SK-N-SH treated with all-trans-retinoic acid at 6 μM for 48 hours (cell line): ENCODE measurements at regions not wholly inside any gene's neighbourhood (a gene's known extent, or its start where the extent isn't known, plus 50 kb on each side); places are given as distances from the start of the nearest gene placed in this dataset.
"Not testable (repeated sequence)": the region's sequence is repeated elsewhere in the genome, so short reads cannot be mapped to it uniquely, and the experiment has no call there.

Source experiments
- ATAC-seq: fragments of 200-7000 bp; cut with Tn5 transposase; 3 replicates; pipeline ENCODE4 v1.9.1; 2020; ENCODE audit warnings: mild to moderate bottlenecking, moderate library complexity
- ARNTL ChIP-seq: fragments of 450-650 bp; formaldehyde crosslinking; IDR thresholded peaks from 2 replicates; pipeline ENCODE4 v1.5.0; 2020; ENCODE audit warnings: low read depth, mild to moderate bottlenecking, moderate library complexity, borderline replicate concordance
- BACH2 ChIP-seq: fragments of 250-450 bp; sonication (Bioruptor Pico); IDR thresholded peaks from 2 replicates; pipeline ENCODE4 v1.9.0; 2021; ENCODE audit warnings: mild to moderate bottlenecking, borderline replicate concordance
- CSDC2 ChIP-seq: fragments of 250-450 bp; sonication (Bioruptor Pico); IDR thresholded peaks from 2 replicates; pipeline ENCODE4 v1.5.0; 2020; ENCODE audit warnings: mild to moderate bottlenecking, moderate library complexity
- CSRNP3 ChIP-seq: fragments of 250-450 bp; sonication (Bioruptor Pico); IDR thresholded peaks from 2 replicates; pipeline ENCODE4 v1.5.1; 2021; ENCODE audit warnings: mild to moderate bottlenecking, moderate library complexity
- ESRRG ChIP-seq: fragments of 250-450 bp; sonication (Bioruptor Pico); IDR thresholded peaks from 2 replicates; pipeline ENCODE4 v1.6.1; 2021; ENCODE audit warnings: mild to moderate bottlenecking
- GLIS3 ChIP-seq: fragments of 250-450 bp; sonication (Bioruptor Pico); IDR thresholded peaks from 2 replicates; pipeline ENCODE4 v1.5.0; 2020; ENCODE audit warnings: mild to moderate bottlenecking, moderate library complexity
- ISL1 ChIP-seq: fragments of 250-450 bp; sonication (Bioruptor Pico); IDR thresholded peaks from 2 replicates; pipeline ENCODE4 v2.1.2; 2022; ENCODE audit warnings: mild to moderate bottlenecking, moderate library complexity
- OSR1 ChIP-seq: fragments of 250-450 bp; sonication (Bioruptor Pico); IDR thresholded peaks from 2 replicates; pipeline ENCODE4 v1.8.0; 2022; ENCODE audit warnings: moderate library complexity, mild to moderate bottlenecking, inconsistent platforms
- PPARA ChIP-seq: fragments of 250-450 bp; sonication (Bioruptor Pico); IDR thresholded peaks from 2 replicates; pipeline ENCODE4 v1.5.0; 2020; ENCODE audit warnings: mild to moderate bottlenecking, borderline replicate concordance
- RARB ChIP-seq: fragments of 250-450 bp; sonication (Bioruptor Pico); IDR thresholded peaks from 2 replicates; pipeline ENCODE4 v1.8.0; 2021; ENCODE audit warnings: mild to moderate bottlenecking, moderate library complexity
- TSHZ2 ChIP-seq: fragments of 250-450 bp; sonication (Bioruptor Pico); IDR thresholded peaks from 2 replicates; pipeline ENCODE4 v1.5.0; 2020; ENCODE audit warnings: mild to moderate bottlenecking, moderate library complexity
- ZC3H10 ChIP-seq: fragments of 250-450 bp; sonication (Bioruptor Pico); IDR thresholded peaks from 2 replicates; pipeline ENCODE4 v1.5.1; 2021; ENCODE audit warnings: mild to moderate bottlenecking, moderate library complexity
- ZFP3 ChIP-seq: fragments of 250-450 bp; sonication (Bioruptor Pico); IDR thresholded peaks from 2 replicates; pipeline ENCODE4 v1.5.0; 2020; ENCODE audit warnings: mild to moderate bottlenecking, moderate library complexity
- ZFP30 ChIP-seq: fragments of 450-650 bp; formaldehyde crosslinking; IDR thresholded peaks from 2 replicates; pipeline ENCODE4 v1.5.0; 2022; ENCODE audit warnings: mild to moderate bottlenecking, moderate library complexity
- ZNF565 ChIP-seq: fragments of 450-650 bp; formaldehyde crosslinking; conservative IDR thresholded peaks from 2 replicates; pipeline ENCODE4 v1.5.0; 2020; ENCODE audit warnings: low read depth, mild to moderate bottlenecking, moderate library complexity
- ZNF70 ChIP-seq: fragments of 450-650 bp; formaldehyde crosslinking; IDR thresholded peaks from 2 replicates; pipeline ENCODE4 v1.5.0; 2020; ENCODE audit warnings: mild to moderate bottlenecking, moderate library complexity
- ZNF8 ChIP-seq: fragments of 450-650 bp; formaldehyde crosslinking; IDR thresholded peaks from 2 replicates; pipeline ENCODE4 v1.5.0; 2020; ENCODE audit warnings: mild to moderate bottlenecking, moderate library complexity
- TF ChIP-seq, protein P1 (sequence below): fragments of 250-450 bp; sonication (Bioruptor Pico); IDR thresholded peaks from 2 replicates; pipeline ENCODE4 v1.8.0; 2021; ENCODE audit warnings: low read depth, mild to moderate bottlenecking, moderate library complexity, borderline replicate concordance
- TF ChIP-seq, protein P2 (sequence below): fragments of 250-450 bp; sonication (Bioruptor Pico); IDR thresholded peaks from 2 replicates; pipeline ENCODE4 v1.5.1; 2020; ENCODE audit warnings: low read depth, mild to moderate bottlenecking, moderate library complexity

DNA sequence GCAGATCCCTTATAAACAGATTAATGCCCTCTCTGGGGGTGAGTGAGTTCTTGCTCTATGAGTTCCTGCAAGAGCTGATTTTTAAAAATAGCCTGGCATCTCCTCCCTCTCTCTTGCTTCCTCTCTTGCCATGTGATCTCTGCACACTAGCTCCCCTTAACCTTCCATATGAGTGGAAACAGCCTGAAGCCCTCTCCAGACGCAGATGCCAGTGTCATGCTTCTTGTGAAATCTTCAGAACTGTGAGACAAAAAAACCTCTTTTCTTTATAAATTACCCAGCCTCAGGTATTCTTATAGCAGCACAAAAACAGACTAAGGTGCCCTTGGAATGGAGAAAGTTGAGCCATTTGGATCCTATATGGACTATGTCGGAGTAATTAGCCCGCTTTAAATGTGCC, 559.7 kb upstream of the CYLC2 start:
- TF ChIP-seq ZC3H10 (CRISPR knock-in tag) (no peak), PPARA (CRISPR knock-in tag) (no peak), ZFP30 (CRISPR knock-in tag) (no peak), ZNF8 (CRISPR knock-in tag) (no peak), ZNF565 (CRISPR knock-in tag) (no peak), ISL1 (CRISPR knock-in tag) (no peak), OSR1 (CRISPR knock-in tag) (no peak)
- ATAC-seq, result no peak

DNA sequence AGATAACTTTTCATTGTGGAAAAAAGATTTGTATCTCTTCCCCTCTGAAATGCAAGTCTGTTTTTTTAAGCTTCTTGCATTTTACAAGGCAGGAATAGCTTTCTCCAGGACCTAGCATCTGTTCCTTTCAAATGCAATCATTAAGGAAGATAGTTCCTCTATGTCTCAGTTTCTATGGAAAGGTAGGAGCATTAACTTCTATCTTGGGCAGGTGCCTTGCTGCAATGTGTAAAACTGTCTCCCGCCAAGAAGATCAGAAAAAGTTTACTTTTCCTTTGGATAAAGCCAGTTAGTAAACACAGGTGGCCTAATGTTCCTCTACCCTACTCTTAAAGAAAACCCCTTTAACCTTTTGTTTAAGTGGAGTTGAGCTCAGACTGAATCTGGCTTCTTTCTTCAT, 560.6 kb upstream of the CYLC2 start:
- no peak for TF ChIP-seq ARNTL (CRISPR knock-in tag)
- no peak for TF ChIP-seq OSR1 (CRISPR knock-in tag)
- TF ChIP-seq, all 23 proteins: peak for 0
- ATAC-seq, result no peak

GRCh38 chr9:102428305-102428704, 566.8 kb upstream of the CYLC2 start:
- ATAC-seq, result no peak
- TF ChIP-seq ZNF8 (CRISPR knock-in tag), result no peak

DNA sequence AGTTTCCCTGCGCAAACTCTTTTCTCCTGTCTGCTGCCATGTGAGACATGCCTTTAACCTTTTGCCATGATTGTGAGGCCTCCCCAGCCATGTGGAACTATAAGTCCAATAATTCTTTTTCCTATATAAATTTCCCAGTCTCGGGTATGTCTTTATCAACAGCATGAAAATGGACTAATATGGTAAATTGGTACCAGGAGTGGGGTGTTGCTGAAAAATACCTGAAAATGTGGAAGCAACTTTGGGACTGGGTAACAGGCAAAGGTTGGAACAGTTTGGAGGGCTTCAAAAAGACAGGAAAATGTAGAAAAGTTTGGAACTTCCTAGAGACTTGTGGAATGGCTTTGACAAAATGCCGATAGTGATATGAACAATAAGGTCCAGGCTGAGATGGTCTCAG, 578.9 kb upstream of the CYLC2 start:
- not testable (repeated sequence) for ATAC-seq

GRCh38 chr9:102405218-102405867, 589.8 kb upstream of the CYLC2 start:
- ATAC-seq, result no peak
- TF ChIP-seq PPARA (CRISPR knock-in tag), result no peak

- ATAC-seq, result no peak
- no peak for TF ChIP-seq CSRNP3
- no peak for TF ChIP-seq ESRRG
- TF ChIP-seq, protein P1, sequence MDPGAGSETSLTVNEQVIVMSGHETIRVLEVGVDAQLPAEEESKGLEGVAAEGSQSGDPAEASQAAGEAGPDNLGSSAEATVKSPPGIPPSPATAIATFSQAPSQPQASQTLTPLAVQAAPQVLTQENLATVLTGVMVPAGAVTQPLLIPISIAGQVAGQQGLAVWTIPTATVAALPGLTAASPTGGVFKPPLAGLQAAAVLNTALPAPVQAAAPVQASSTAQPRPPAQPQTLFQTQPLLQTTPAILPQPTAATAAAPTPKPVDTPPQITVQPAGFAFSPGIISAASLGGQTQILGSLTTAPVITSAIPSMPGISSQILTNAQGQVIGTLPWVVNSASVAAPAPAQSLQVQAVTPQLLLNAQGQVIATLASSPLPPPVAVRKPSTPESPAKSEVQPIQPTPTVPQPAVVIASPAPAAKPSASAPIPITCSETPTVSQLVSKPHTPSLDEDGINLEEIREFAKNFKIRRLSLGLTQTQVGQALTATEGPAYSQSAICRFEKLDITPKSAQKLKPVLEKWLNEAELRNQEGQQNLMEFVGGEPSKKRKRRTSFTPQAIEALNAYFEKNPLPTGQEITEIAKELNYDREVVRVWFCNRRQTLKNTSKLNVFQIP (CRISPR knock-in tag), result no peak
- TF ChIP-seq ZNF8 (CRISPR knock-in tag), result no peak
- no peak for TF ChIP-seq TSHZ2 (CRISPR knock-in tag)
- TF ChIP-seq ZNF565 (CRISPR knock-in tag), result no peak
- TF ChIP-seq BACH2 (CRISPR knock-in tag), result no peak
- no peak for TF ChIP-seq ISL1 (CRISPR knock-in tag)
- no peak for TF ChIP-seq RARB (CRISPR knock-in tag)
- no peak for TF ChIP-seq PPARA (CRISPR knock-in tag)
- no peak for TF ChIP-seq ARNTL (CRISPR knock-in tag)
Observed at GRCh38 chr9:102403514-102403913, 591.6 kb upstream of the CYLC2 start.

GRCh38 chr9:102398205-102398604, 596.9 kb upstream of the CYLC2 start:
- no peak for ATAC-seq
- no peak for TF ChIP-seq ZC3H10 (CRISPR knock-in tag)
- no peak for TF ChIP-seq PPARA (CRISPR knock-in tag)
- no peak for TF ChIP-seq ZNF70 (CRISPR knock-in tag)
- TF ChIP-seq, protein P2, sequence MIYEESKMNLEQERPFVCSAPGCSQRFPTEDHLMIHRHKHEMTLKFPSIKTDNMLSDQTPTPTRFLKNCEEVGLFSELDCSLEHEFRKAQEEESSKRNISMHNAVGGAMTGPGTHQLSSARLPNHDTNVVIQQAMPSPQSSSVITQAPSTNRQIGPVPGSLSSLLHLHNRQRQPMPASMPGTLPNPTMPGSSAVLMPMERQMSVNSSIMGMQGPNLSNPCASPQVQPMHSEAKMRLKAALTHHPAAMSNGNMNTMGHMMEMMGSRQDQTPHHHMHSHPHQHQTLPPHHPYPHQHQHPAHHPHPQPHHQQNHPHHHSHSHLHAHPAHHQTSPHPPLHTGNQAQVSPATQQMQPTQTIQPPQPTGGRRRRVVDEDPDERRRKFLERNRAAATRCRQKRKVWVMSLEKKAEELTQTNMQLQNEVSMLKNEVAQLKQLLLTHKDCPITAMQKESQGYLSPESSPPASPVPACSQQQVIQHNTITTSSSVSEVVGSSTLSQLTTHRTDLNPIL (CRISPR knock-in tag), result no peak
- TF ChIP-seq RARB (CRISPR knock-in tag), result no peak
- TF ChIP-seq CSRNP3, result no peak
- no peak for TF ChIP-seq TSHZ2 (CRISPR knock-in tag)
- no peak for TF ChIP-seq CSDC2 (CRISPR knock-in tag)
- TF ChIP-seq GLIS3, result no peak
- TF ChIP-seq ZFP3, result no peak
